ES-I3 (cell line): ENCODE measurements at regions not wholly inside any gene's neighbourhood (a gene's known extent, or its start where the extent isn't known, plus 50 kb on each side); places are given as distances from the start of the nearest gene placed in this dataset.
"Not testable (repeated sequence)": the region's sequence is repeated elsewhere in the genome, so short reads cannot be mapped to it uniquely, and the experiment has no call there.

Experiments used
- H3K36me3 ChIP-seq: 2 replicates; pipeline ENCODE4 v1.6.1; 2013; ENCODE audit warnings: mild to moderate bottlenecking, low read length, control low read depth, moderate library complexity; ENCODE audit not compliant: insufficient read depth
- H3K4me1 ChIP-seq: 2 replicates; pipeline ENCODE4 v1.6.1; 2013; ENCODE audit warnings: mild to moderate bottlenecking, control low read depth, low read length; ENCODE audit not compliant: insufficient read depth
- H3K9ac ChIP-seq: 2 replicates; pipeline ENCODE4 v1.6.1; 2013; ENCODE audit warnings: low read depth, mild to moderate bottlenecking, low read length, moderate library complexity
- H3K9me3 ChIP-seq: 2 replicates; pipeline ENCODE4 v1.6.1; 2013; ENCODE audit warnings: mild to moderate bottlenecking, low read length, moderate library complexity; ENCODE audit not compliant: control insufficient read depth, insufficient read depth

DNA sequence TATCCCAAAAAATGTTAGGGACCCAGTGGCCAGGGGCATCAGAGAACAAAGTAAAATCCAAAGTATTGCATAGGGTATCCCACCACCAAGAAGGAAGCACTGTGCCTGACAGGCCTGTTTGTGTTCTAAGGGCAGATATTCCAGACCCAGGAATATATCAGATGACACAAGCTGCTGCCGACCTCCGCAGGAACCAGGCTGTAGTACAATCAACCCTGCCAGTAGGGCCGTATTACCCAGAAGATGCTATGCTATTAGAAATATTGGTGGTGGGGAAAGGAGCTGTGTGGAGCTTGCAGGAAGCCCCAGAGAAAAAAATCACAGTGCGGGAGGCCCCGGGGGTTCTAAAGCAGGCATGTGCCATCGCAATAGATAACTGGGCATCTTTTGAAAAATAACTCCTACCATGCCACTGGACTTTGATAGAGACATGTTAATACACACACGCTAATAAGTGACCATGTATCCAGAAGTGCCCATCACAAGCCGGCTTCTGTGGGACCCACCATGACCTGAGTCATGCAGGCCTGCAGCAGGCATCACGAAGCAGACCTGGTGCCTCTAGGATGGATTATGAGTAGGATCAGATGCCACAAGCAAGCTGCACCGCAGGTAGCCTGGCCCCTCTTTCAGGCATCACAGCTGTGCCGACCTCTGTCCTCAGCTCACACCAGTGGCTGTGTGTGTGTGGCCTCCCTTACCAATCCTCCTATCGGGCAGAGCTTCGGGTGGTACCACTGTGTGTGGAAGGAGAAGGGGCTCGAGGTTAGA lies 242.7 kb downstream of the BCL11B start:
- H3K9me3 ChIP-seq = no peaks in the 10 kb centered on the region; the same call in 1 of the 2 replicates
- H3K36me3 ChIP-seq = no peaks in the 10 kb centered on the region; the same call in none of the 2 replicates
- H3K4me1 ChIP-seq = no peaks in the 10 kb centered on the region
- H3K9ac ChIP-seq = no peak overlapping the region

GRCh38 chr14:99029916-99030305 lies 242.1 kb downstream of the BCL11B start:
- H3K4me1 ChIP-seq = no peaks in the 10 kb centered on the region
- H3K9me3 ChIP-seq = no peaks in the 10 kb centered on the region
- no peaks in the 10 kb centered on the region; the same call in none of the 2 replicates for H3K36me3 ChIP-seq
- H3K9ac ChIP-seq = no peak overlapping the region

- Histone ChIP-seq H3K36me3 (no peaks in the 10 kb centered on the region; the same call in none of the 2 replicates), H3K9ac (no peak overlapping the region), H3K4me1 (no peaks in the 10 kb centered on the region), H3K9me3 (no peaks in the 10 kb centered on the region)
Observed at GRCh38 chr14:99030454-99030853, 241.5 kb downstream of the BCL11B start.

- H3K9me3 ChIP-seq = no peaks in the 10 kb centered on the region
- H3K9ac ChIP-seq = no peak overlapping the region
- no peaks in the 10 kb centered on the region; the same call in 1 of the 2 replicates for H3K36me3 ChIP-seq
Observed at GRCh38 chr14:99032759-99033158, 239.2 kb downstream of the BCL11B start.

GRCh38 chr14:99033951-99034350 lies 238.0 kb downstream of the BCL11B start:
- H3K9me3 ChIP-seq = no peaks in the 10 kb centered on the region
- no peaks in the 10 kb centered on the region; the same call in 1 of the 2 replicates for H3K36me3 ChIP-seq
- no peak overlapping the region for H3K9ac ChIP-seq
- peaks cover 4% of the 10 kb centered on the region; the same call in 1 of the 2 replicates for H3K4me1 ChIP-seq

More at GRCh38 chr14:99032759-99033158, 239.2 kb downstream of the BCL11B start:
- H3K4me1 ChIP-seq = peaks cover 4% of the 10 kb centered on the region; the same call in 1 of the 2 replicates

DNA sequence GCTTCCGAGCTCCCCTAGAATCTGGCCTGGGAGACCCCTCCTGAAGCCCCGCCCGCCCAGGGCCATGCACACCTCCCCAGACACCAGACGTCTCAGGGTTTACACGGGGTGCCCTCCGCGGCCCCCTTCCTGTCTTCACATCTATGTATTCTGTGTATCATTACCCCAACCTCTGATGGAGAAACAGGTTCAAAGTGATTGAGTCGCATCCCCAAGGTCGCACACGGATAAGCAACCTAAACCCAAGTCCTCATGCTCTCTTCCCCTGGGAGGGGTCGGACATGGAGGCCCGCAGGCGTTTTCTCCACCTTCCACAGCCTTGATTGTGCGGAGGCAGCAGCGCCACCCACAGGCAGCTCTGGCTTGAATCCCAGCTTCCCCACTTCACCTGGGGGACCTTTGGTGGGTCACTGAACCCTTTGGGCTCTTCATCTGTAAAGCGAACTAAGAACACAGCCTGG lies 237.3 kb downstream of the BCL11B start:
- Histone ChIP-seq H3K9ac (no peak overlapping the region), H3K9me3 (no peaks in the 10 kb centered on the region), H3K4me1 (peaks cover 4% of the 10 kb centered on the region; the same call in 1 of the 2 replicates)

DNA sequence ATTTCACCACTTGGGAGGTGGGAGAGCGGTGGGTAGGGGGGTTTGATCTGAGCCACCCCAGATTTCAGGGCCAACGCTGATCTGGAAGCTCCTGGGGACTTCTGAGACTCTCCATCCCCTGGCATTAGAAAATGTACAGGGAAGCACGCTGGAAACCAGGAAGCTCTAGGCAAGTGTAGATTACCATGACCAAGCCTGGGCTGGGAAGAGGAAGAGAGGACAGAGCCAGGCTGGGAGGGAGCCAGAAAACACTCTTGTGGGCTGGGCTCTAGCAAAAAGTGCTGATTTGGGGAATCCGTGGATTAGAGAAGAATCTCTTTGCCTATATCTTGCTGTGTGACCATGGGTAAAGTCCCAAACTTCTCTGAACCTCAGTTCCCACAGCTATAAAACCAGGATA lies 236.7 kb downstream of the BCL11B start:
- Histone ChIP-seq H3K36me3 (no peaks in the 10 kb centered on the region; the same call in 1 of the 2 replicates), H3K9ac (no peak overlapping the region), H3K9me3 (no peaks in the 10 kb centered on the region), H3K4me1 (peaks cover 4% of the 10 kb centered on the region; the same call in 1 of the 2 replicates)

More for the DNA sequence above, 237.3 kb downstream of the BCL11B start:
- H3K36me3 ChIP-seq = no peaks in the 10 kb centered on the region; the same call in 1 of the 2 replicates

DNA sequence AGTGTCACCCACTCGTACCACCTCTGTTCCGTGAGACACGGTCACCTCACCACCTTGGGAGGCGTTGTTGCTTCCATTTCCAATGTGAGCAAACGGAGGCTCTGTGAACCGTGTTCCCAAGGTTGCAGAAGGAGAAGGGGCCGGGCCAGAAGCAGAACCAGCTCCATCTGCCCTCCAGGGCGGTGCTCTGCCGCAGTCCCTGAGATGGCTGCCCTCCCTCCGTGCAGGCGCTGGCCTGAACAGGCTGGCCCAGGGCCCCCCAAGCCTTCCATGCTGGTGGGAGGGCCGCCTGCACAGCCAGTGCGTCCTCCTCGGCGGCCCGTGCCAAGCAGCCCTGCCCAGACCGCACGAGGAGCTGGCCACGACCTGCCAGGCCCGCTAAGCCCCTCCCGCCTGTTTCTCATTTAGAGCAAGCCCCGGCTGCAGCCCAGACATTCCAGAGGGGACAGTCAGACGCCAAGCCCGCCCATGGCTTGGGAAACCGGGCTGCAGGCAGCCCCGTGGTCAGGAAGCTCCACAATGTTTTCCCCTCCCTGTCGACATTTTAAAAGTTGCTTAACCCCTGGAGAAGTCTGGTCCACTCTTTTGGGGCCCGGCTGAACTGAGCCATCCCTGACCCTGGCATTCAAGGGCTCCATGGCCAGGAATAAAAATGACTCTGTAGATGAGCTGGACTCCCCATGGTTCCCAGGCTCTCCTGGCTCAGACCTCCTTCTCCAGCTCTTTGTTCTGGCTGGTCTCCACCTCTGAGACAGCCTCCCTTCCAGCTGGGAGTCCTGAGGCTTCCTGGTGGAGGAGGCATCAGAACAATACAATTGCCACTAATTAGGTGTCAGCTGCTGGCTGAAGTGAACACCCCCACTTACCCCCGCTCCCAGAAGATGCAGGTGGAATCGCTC lies 236.0 kb downstream of the BCL11B start:
- H3K9ac ChIP-seq = no peak overlapping the region
- H3K36me3 ChIP-seq = no peaks in the 10 kb centered on the region; the same call in 1 of the 2 replicates
- no peaks in the 10 kb centered on the region for H3K9me3 ChIP-seq
- peaks cover 4% of the 10 kb centered on the region; the same call in 1 of the 2 replicates for H3K4me1 ChIP-seq

DNA sequence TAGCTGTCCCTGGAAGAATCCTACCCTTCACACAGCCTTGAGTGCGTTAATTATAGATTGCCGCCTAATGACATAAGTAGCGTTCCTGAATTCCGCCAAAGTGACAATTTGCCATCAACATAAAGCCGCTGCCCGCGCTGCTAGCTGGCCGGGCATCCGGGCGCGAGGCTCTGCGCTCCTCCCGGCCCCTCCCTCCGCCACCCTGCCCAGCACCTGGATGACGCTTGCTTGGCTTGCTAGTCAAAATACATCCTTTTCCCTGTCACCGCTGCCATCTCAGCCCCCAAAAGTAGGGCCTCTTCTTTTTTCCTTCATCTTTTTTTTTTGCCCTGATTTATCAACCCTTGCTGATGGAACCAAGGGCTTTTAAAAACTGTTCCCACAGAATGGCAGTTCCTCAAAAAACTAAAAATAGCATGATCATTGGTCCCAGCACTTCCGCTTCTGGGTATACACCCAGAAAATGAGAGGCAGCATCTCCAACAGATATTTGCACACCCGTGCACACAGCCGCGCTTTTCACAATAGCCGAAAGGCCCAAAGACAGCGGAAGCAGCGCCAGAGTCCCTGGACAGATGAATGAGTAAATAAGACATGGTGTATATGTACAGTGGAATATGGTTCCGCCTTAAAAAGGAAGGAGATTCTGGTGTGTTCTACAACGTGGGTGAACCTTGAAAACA lies 235.2 kb downstream of the BCL11B start:
- Histone ChIP-seq H3K4me1 (peaks cover 4% of the 10 kb centered on the region; the same call in 1 of the 2 replicates), H3K36me3 (no peaks in the 10 kb centered on the region; the same call in 1 of the 2 replicates), H3K9me3 (no peaks in the 10 kb centered on the region), H3K9ac (no peak overlapping the region)

GRCh38 chr14:99037326-99037725 lies 234.7 kb downstream of the BCL11B start:
- H3K9ac ChIP-seq, H3K4me1 ChIP-seq, H3K9me3 ChIP-seq, H3K36me3 ChIP-seq: not testable (repeated sequence)

DNA sequence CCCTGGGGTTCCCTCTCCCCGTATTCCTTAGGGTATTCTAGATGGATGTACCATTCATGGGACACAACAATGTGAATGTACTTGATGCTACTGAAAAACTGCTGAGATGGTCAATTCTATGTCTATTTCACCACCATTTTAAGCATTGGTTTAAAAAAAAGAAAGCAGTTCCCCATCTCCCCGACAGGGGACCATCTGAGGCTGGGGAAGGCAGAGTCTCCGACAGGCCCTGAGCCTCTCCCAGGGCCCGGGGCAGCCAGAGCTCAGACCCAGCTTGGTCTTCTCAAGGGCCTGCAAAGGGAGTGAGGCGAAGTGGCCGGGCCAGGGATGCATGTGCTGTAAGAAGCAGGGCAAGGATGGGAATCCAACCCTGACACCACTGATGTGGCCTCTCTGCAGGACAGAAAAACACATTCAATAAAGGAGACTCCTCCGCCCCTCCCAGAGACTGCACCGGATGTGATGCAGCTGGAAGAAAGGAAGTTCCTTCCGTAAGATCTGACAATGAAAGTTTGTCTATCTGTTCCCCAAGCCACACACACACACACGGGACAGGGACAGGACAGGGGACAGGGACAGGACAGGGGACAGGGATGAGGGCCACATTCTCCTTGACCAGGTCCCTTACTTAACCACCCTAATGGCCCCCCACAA lies 234.1 kb downstream of the BCL11B start:
- no peak overlapping the region for H3K9ac ChIP-seq
- no peaks in the 10 kb centered on the region for H3K9me3 ChIP-seq
- peaks cover 4% of the 10 kb centered on the region; the same call in 1 of the 2 replicates for H3K4me1 ChIP-seq
- no peaks in the 10 kb centered on the region; the same call in 1 of the 2 replicates for H3K36me3 ChIP-seq

GRCh38 chr14:99038431-99038820 lies 233.6 kb downstream of the BCL11B start:
- no peaks in the 10 kb centered on the region; the same call in 1 of the 2 replicates for H3K36me3 ChIP-seq
- H3K9me3 ChIP-seq = no peaks in the 10 kb centered on the region
- peaks cover 4% of the 10 kb centered on the region; the same call in 1 of the 2 replicates for H3K4me1 ChIP-seq
- no peak overlapping the region for H3K9ac ChIP-seq

GRCh38 chr14:99039331-99040041 lies 232.5 kb downstream of the BCL11B start:
- no peaks in the 10 kb centered on the region for H3K36me3 ChIP-seq
- H3K9ac ChIP-seq = no peak overlapping the region
- H3K9me3 ChIP-seq = no peaks in the 10 kb centered on the region
- H3K4me1 ChIP-seq = peaks cover 4% of the 10 kb centered on the region; the same call in 1 of the 2 replicates
